ENCODE measurements at regions not wholly inside any gene's neighbourhood (a gene's known extent, or its start where the extent isn't known, plus 50 kb on each side); places are given as distances from the start of the nearest gene placed in this dataset.

DNA sequence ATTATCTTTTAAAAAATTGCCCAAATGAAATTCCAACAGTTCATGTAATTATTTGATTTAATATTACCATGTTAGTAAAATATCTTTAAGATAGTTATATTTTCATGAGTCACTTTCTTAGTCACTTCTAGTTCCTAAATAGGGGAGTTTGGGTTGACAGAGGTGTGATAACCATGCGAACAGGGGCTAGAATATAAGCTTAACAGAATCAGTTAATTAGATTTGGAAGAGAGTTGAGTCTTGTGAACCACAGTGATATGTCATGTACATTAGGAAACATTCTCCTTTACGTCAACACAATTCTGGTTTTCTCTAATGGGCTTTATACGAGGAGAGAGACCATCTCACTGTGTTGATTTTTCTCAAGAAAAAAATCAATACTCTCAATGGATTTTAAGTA, 64.8 kb upstream of the ZNF281 start:
- ChIA-PET CTCF (interaction anchor here (0.6 kb wide), 1 partner anchor 173 kb away, joined by 3 read pairs; no protein-coding TSS in a partner anchor), POLR2A (interaction anchor here (0.6 kb wide), 1 partner anchor 8 kb away, joined by 4 read pairs; no protein-coding TSS in a partner anchor)

DNA sequence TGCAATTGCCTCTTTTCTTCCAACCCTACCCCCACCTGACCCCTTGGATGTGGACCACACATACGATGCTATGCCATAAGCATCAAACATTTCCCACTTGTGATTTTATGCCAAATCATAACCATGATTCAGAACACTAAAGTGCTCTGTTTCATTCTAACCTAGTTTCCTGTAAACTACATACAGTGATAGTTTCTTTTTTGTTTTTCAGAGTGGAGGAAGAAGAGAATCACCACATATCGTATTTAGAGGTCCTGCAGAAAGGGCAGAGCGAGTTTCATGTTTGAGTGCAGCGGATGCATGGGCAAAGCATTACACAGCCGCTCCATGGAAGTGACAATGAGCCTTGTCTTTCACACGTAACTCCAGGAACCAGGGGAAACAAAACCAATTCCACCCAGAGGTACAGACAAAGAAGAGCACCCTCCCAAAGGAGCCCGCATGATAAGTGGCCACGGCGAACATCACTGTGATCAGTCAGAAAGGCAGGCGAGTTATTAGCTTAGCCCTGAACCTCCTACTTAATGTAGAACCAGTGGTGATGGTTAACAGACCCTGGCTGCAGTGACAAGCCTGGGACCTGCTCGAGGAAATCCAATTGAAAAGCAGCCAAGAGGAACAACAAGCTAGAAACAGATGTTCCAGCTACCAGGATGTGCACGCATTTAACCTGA, 64.0 kb upstream of the ZNF281 start:
- TF ChIP-seq, protein P1, sequence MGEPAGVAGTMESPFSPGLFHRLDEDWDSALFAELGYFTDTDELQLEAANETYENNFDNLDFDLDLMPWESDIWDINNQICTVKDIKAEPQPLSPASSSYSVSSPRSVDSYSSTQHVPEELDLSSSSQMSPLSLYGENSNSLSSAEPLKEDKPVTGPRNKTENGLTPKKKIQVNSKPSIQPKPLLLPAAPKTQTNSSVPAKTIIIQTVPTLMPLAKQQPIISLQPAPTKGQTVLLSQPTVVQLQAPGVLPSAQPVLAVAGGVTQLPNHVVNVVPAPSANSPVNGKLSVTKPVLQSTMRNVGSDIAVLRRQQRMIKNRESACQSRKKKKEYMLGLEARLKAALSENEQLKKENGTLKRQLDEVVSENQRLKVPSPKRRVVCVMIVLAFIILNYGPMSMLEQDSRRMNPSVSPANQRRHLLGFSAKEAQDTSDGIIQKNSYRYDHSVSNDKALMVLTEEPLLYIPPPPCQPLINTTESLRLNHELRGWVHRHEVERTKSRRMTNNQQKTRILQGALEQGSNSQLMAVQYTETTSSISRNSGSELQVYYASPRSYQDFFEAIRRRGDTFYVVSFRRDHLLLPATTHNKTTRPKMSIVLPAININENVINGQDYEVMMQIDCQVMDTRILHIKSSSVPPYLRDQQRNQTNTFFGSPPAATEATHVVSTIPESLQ (CRISPR knock-in tag; IDR thresholded peaks at IDR 0.05): no peak
- no peak for TF ChIP-seq ZNF317 (CRISPR knock-in tag; IDR thresholded peaks at IDR 0.05; ENCODE audit: borderline replicate concordance, low read depth)
- TF ChIP-seq ZNF423 (CRISPR knock-in tag; IDR thresholded peaks at IDR 0.05): no peak
- TF ChIP-seq NFATC4 (CRISPR knock-in tag; IDR thresholded peaks at IDR 0.05): no peak
- TF ChIP-seq JAZF1 (CRISPR knock-in tag; IDR thresholded peaks at IDR 0.05): no peak
- TF ChIP-seq, protein P2, sequence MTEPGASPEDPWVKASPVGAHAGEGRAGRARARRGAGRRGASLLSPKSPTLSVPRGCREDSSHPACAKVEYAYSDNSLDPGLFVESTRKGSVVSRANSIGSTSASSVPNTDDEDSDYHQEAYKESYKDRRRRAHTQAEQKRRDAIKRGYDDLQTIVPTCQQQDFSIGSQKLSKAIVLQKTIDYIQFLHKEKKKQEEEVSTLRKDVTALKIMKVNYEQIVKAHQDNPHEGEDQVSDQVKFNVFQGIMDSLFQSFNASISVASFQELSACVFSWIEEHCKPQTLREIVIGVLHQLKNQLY (CRISPR knock-in tag; IDR thresholded peaks at IDR 0.05): no peak
- TF ChIP-seq, protein P3, sequence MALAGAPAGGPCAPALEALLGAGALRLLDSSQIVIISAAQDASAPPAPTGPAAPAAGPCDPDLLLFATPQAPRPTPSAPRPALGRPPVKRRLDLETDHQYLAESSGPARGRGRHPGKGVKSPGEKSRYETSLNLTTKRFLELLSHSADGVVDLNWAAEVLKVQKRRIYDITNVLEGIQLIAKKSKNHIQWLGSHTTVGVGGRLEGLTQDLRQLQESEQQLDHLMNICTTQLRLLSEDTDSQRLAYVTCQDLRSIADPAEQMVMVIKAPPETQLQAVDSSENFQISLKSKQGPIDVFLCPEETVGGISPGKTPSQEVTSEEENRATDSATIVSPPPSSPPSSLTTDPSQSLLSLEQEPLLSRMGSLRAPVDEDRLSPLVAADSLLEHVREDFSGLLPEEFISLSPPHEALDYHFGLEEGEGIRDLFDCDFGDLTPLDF (CRISPR knock-in tag; IDR thresholded peaks at IDR 0.05): no peak
- TF ChIP-seq, protein P4, sequence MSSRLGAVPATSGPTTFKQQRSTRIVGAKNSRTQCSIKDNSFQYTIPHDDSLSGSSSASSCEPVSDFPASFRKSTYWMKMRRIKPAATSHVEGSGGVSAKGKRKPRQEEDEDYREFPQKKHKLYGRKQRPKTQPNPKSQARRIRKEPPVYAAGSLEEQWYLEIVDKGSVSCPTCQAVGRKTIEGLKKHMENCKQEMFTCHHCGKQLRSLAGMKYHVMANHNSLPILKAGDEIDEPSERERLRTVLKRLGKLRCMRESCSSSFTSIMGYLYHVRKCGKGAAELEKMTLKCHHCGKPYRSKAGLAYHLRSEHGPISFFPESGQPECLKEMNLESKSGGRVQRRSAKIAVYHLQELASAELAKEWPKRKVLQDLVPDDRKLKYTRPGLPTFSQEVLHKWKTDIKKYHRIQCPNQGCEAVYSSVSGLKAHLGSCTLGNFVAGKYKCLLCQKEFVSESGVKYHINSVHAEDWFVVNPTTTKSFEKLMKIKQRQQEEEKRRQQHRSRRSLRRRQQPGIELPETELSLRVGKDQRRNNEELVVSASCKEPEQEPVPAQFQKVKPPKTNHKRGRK (CRISPR knock-in tag; IDR thresholded peaks at IDR 0.05; ENCODE audit: borderline replicate concordance): no peak
- TF ChIP-seq, protein P5, sequence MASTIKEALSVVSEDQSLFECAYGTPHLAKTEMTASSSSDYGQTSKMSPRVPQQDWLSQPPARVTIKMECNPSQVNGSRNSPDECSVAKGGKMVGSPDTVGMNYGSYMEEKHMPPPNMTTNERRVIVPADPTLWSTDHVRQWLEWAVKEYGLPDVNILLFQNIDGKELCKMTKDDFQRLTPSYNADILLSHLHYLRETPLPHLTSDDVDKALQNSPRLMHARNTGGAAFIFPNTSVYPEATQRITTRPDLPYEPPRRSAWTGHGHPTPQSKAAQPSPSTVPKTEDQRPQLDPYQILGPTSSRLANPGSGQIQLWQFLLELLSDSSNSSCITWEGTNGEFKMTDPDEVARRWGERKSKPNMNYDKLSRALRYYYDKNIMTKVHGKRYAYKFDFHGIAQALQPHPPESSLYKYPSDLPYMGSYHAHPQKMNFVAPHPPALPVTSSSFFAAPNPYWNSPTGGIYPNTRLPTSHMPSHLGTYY (CRISPR knock-in tag; IDR thresholded peaks at IDR 0.05): no peak
- TF ChIP-seq IRF2 (CRISPR knock-in tag; IDR thresholded peaks at IDR 0.05; ENCODE audit: borderline replicate concordance, low read depth): no peak
- TF ChIP-seq, protein P6, sequence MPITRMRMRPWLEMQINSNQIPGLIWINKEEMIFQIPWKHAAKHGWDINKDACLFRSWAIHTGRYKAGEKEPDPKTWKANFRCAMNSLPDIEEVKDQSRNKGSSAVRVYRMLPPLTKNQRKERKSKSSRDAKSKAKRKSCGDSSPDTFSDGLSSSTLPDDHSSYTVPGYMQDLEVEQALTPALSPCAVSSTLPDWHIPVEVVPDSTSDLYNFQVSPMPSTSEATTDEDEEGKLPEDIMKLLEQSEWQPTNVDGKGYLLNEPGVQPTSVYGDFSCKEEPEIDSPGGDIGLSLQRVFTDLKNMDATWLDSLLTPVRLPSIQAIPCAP (CRISPR knock-in tag; IDR thresholded peaks at IDR 0.05): no peak
- no peak for TF ChIP-seq OVOL2 (CRISPR knock-in tag; IDR thresholded peaks at IDR 0.05; ENCODE audit: borderline replicate concordance)
- Mint-ChIP-seq H3K36me3 (peaks cover 23% of the 10 kb centered on the region), H3K9me3 (no peaks in the 10 kb centered on the region), H3K4me3 (no peak overlapping the region), H3K4me1 (peaks cover 8% of the 10 kb centered on the region), H3K27me3 (ENCODE audit: low read depth) (no peaks in the 10 kb centered on the region), H3K27ac (no peak overlapping the region)
- no peak for ATAC-seq
- POLR2A ChIA-PET: interaction anchor here (0.6 kb wide), 1 partner anchor 9 kb away, joined by 4 read pairs; no protein-coding TSS in a partner anchor
- CTCF ChIA-PET: interaction anchor here (0.6 kb wide), 2 partner anchors 172 to 1842 kb away, joined by 3 read pairs; no protein-coding TSS in a partner anchor
- no peak for DNase-seq (ENCODE audit: low spot score)

More for the DNA sequence above, 64.8 kb upstream of the ZNF281 start:
- H3K27me3 Mint-ChIP-seq (ENCODE audit: low read depth): no peaks in the 10 kb centered on the region
- ATAC-seq (no peak), DNase-seq (ENCODE audit: low spot score) (no peak)
- no peak overlapping the region for H3K4me3 Mint-ChIP-seq
- H3K4me1 Mint-ChIP-seq: peaks cover 8% of the 10 kb centered on the region
- peaks cover 23% of the 10 kb centered on the region for H3K36me3 Mint-ChIP-seq
- TF ChIP-seq KAT7 (CRISPR knock-in tag; IDR thresholded peaks at IDR 0.05; ENCODE audit: borderline replicate concordance) (no peak), MXD4 (CRISPR knock-in tag; IDR thresholded peaks at IDR 0.05; ENCODE audit: borderline replicate concordance) (no peak), ZNF232 (CRISPR knock-in tag; IDR thresholded peaks at IDR 0.05) (no peak), ZNF138 (CRISPR knock-in tag; conservative IDR thresholded peaks at IDR 0.05) (no peak)
- H3K27ac Mint-ChIP-seq: no peak overlapping the region
- H3K9me3 Mint-ChIP-seq: no peaks in the 10 kb centered on the region
